Epithelial cell of esophagus (primary cell): ENCODE measurements at regions not wholly inside any gene's neighbourhood (a gene's known extent, or its start where the extent isn't known, plus 50 kb on each side); places are given as distances from the start of the nearest gene placed in this dataset.

Source experiments
- DNase-seq: peaks from one replicate; pipeline ENCODE4 v3.0.0; 2010; ENCODE audit warnings: low read depth
- H3K4me3 ChIP-seq: 2 replicates; pipeline ENCODE4 v1.5.1; 2011; ENCODE audit warnings: mild to moderate bottlenecking, low read length, control low read depth
- TF ChIP-seq, protein P1 (sequence below): IDR thresholded peaks from 2 replicates; pipeline ENCODE4 v1.5.1; 2011; ENCODE audit warnings: low read depth, mild to moderate bottlenecking, low read length, control low read depth, inconsistent platforms; ENCODE audit not compliant: insufficient read depth; ENCODE audit errors: missing control alignments

DNA sequence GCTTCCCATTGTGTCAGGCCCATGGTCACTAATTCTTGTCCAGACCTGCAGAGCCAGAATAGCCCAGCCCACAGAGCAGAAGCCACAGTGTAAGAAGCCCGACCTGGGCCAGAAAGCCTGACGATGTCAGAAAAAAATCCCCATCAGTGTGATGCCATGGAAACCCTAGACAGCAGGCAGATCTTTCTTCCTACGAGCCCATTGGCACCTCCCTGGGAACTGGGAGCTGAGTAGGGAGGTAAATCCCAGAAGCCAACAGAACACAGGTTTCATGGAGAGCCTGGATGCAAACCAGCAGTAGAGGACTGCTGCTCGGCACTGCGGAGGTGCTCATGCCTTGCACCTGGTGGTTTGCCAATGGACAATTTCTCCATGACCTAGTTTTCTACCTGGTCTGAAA is 82.2 kb upstream of the SLC22A16 start:
- TF ChIP-seq, protein P1, sequence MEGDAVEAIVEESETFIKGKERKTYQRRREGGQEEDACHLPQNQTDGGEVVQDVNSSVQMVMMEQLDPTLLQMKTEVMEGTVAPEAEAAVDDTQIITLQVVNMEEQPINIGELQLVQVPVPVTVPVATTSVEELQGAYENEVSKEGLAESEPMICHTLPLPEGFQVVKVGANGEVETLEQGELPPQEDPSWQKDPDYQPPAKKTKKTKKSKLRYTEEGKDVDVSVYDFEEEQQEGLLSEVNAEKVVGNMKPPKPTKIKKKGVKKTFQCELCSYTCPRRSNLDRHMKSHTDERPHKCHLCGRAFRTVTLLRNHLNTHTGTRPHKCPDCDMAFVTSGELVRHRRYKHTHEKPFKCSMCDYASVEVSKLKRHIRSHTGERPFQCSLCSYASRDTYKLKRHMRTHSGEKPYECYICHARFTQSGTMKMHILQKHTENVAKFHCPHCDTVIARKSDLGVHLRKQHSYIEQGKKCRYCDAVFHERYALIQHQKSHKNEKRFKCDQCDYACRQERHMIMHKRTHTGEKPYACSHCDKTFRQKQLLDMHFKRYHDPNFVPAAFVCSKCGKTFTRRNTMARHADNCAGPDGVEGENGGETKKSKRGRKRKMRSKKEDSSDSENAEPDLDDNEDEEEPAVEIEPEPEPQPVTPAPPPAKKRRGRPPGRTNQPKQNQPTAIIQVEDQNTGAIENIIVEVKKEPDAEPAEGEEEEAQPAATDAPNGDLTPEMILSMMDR = no peak
- H3K4me3 ChIP-seq = no peak overlapping the region
- no peak for DNase-seq

DNA sequence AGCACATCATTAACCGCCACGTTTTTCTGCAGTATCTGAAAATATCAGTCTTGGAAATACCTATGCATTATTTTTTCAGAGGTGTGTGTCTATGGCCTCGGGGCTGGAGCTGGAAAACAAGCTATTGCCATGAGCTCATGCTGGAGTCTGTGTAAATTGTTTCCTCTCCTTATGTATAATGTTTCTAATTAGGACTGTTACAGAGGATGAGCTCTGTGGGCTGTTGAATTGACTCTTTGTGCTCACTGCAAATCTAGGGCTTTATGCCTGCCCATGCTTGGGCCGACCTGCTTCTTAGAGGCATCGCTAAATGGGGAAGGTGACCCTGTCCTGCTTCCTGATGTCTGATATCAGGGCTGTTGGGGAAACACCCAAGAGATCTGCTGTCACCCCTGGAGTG is 80.8 kb upstream of the SLC22A16 start:
- H3K4me3 ChIP-seq = no peak overlapping the region
- DNase-seq = peak; percentile 20
- TF ChIP-seq, protein P1 = no peak

DNA sequence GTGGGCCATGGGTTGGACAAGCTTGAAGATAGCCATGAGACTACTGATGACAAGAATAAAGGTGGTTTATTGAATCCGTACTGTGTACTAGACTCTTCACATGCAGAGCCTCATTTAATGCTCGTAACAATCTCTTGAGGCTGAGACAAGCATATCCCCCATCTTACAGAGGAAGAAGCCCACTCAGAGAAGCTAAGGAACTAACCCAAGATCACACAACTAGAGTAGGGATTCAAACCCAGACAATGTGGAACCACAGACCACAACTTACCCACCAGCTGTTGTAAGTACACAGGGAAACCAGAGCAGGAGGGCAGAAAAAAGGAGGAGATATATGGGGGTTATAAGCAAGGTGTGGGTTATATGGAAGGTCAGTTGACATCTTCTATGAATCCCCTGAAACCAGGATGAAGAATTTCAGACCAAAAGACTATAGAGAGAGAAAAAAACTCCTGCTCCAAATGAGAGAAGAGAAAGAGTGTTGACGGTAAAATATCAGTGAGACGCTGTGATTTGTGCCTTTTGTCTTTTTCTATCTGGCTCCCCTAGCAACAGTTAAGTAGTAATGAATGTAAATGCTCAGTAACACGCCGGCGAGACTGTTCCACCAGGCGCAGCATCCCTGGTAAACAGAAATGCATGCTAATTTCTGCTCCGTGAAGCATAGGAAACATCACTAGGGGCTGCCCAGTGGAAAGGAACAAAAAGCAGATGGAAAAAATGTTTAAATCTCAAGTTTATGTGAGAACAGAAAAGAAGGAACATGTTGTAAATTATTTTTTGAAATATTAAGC is 80.1 kb upstream of the SLC22A16 start:
- TF ChIP-seq, protein P1 = no peak
- H3K4me3 ChIP-seq = no peak overlapping the region
- no peak for DNase-seq

DNA sequence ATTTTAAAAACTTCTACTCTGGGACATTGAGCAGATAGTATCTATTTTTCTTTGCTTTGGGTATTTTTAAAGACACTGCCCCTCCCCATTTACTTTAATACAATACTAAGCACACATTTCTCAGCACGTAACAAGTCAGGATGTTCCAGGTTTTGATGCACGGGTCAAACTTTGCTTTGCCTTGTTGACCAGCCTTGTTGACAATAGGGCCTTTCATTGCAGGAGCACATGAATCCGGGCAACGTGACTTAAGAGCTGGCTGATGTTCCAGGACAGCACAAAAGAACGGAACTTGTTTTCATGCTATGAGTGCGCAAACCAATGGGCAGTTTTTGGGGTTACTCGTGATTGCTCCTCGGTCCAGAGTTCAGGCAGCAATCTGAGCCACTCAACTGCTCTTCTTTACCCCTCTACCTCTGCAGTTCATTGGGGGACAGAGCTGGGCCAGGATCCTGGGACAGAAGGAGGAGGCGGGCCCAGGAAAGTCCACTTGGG is 78.6 kb upstream of the SLC22A16 start:
- DNase-seq = no peak
- H3K4me3 ChIP-seq = no peak overlapping the region
- TF ChIP-seq, protein P1 = no peak

DNA sequence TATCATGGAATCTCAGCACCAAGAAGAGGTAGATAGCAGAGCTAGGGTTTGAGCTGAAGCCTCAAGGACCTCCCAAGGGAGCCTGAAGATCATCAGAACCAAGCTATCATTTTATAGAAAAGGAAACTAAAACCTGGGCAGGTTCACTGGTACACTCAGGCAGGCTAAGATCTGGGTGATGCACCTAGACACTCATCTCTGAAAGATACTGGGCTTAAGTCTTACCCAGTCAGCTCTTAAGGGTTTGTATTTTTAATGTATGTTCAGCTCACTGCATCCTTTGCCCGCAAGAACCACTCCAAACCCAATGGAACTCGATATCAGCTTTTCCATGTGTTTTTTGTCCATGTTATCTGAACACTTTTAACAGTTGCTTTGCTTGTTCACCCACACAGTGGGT is 78.0 kb upstream of the SLC22A16 start:
- DNase-seq = no peak
- TF ChIP-seq, protein P1 = no peak
- H3K4me3 ChIP-seq = no peak overlapping the region

DNA sequence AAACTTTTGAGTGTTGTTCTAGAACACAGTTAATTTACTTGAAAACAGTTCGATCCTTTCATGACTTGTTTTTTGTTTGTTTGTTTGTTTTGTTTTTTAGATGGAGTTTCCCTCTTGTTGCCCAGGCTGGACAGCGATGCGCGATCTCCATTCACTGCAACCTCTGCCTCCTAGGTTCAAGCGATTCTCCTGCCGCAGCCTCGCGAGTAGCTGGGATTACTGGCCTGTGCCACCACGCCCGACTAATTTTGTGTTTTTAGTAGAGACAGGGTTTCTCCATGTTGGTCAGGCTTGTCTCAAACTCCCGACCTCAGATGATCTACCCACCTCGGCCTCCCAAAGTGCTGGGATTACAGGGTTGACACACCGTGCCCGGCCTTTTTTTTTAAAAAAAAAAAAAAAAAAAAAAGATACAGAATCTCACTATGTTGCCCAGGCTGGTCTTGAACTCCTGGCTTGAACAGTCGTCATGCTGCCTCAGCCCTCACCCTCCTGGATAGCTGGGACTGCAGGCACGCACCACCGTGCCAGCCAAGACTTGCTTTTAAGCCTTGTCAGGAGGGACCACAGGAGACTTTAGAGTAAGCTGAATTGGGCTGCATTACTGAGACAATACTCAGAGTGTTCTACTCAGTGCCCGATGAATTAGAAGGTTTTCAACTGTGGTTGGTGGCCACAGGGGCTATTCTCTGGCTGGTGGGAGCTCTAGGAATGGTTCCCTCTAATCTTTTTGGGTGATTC is 76.7 kb upstream of the SLC22A16 start:
- TF ChIP-seq, protein P1 = no peak
- DNase-seq = no peak
- no peak overlapping the region for H3K4me3 ChIP-seq
